Suprapubic skin (tissue), 4 donors: ENCODE measurements at regions not wholly inside any gene's neighbourhood (a gene's known extent, or its start where the extent isn't known, plus 50 kb on each side); places are given as distances from the start of the nearest gene placed in this dataset.

ENCODE experiments used
- EP300 ChIP-seq: sonication (generic); formaldehyde crosslinking; IDR thresholded peaks from one replicate; pipeline ENCODE4 v1.6.1; 2017; ENCODE audit warnings: antibody characterized with exemption
- POLR2A ChIP-seq, 2 donors: fragments of 450-650 bp; IDR thresholded peaks; one replicate each; pipeline ENCODE4 v1.6.1; 2017; ENCODE audit warnings: antibody characterized with exemption in 2 of 2, mild to moderate bottlenecking in 2 of 2, moderate library complexity in 2 of 2
- POLR2AphosphoS5 ChIP-seq, 3 donors: sonication (generic); formaldehyde crosslinking; IDR thresholded peaks; one replicate each; pipeline ENCODE4 v1.6.1; 2017; ENCODE audit warnings: antibody characterized with exemption in 3 of 3
- TF ChIP-seq, protein P1 (sequence below), 2 donors: fragments of 200-600 bp in 1 of 2; fragments of 450-650 bp in 1 of 2; sonication (generic) in 1 of 2; IDR thresholded peaks; one replicate each; pipeline ENCODE4 v1.5.1; 2016 to 2019; ENCODE audit warnings: antibody characterized with exemption in 2 of 2, mild to moderate bottlenecking in 1 of 2, moderate library complexity in 1 of 2

DNA sequence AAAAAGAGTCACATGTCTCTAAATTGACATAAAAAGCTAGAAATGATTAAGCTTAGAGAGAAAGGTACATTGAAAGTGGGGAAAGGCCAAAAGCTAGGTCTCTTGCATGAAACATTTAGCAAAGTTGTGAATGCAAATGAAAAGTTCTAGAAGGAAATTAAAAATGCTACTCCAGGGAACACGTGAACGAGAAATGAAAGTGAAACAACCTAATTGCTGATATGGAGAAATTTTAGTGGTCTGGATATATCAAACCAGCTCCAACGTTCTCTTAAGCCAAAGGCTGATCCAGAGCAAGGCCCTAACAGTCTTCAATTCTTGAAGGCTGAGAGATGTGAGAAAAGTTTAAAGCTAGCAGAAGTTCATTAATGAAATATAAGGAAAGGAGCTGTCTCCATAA lies 419.8 kb downstream of the SLITRK6 start:
- TF ChIP-seq, protein P1, sequence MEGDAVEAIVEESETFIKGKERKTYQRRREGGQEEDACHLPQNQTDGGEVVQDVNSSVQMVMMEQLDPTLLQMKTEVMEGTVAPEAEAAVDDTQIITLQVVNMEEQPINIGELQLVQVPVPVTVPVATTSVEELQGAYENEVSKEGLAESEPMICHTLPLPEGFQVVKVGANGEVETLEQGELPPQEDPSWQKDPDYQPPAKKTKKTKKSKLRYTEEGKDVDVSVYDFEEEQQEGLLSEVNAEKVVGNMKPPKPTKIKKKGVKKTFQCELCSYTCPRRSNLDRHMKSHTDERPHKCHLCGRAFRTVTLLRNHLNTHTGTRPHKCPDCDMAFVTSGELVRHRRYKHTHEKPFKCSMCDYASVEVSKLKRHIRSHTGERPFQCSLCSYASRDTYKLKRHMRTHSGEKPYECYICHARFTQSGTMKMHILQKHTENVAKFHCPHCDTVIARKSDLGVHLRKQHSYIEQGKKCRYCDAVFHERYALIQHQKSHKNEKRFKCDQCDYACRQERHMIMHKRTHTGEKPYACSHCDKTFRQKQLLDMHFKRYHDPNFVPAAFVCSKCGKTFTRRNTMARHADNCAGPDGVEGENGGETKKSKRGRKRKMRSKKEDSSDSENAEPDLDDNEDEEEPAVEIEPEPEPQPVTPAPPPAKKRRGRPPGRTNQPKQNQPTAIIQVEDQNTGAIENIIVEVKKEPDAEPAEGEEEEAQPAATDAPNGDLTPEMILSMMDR (IDR thresholded peaks at IDR 0.05), result no peak
- TF ChIP-seq POLR2A (IDR thresholded peaks at IDR 0.05) (no peak), EP300 (no peak), POLR2AphosphoS5 (IDR thresholded peaks at IDR 0.05) (no peak)
